GM12872 (cell line): ENCODE measurements at regions not wholly inside any gene's neighbourhood (a gene's known extent, or its start where the extent isn't known, plus 50 kb on each side); places are given as distances from the start of the nearest gene placed in this dataset.

ENCODE experiments used
- CTCF ChIP-seq: IDR thresholded peaks from 3 replicates; pipeline ENCODE4 v1.5.1; 2011; ENCODE audit warnings: low read depth, mild to moderate bottlenecking, low read length, moderate library complexity; ENCODE audit not compliant: insufficient read depth

DNA sequence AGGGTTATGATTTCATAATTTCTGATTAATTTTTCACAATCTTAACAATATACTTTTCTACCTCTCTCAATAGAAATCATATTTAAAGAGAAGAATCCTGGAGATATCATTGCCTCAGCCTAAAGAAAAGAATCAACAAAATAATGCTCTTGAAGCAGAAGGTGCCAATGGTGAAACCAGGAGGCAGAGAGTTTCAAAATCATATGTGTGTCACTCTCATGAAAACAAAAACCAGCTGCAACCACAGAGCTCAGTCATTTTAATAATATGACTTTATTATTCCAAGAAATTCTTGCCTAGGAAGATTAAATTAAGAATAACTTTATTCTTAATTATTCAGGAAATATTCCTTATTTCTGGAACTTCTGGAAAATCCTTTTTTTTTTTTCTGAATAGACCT lies 266.8 kb upstream of the ACTBL2 start:
- TF ChIP-seq CTCF: no peak

GRCh38 chr5:57745700-57746651 lies 263.4 kb upstream of the ACTBL2 start:
- no peak for TF ChIP-seq CTCF

DNA sequence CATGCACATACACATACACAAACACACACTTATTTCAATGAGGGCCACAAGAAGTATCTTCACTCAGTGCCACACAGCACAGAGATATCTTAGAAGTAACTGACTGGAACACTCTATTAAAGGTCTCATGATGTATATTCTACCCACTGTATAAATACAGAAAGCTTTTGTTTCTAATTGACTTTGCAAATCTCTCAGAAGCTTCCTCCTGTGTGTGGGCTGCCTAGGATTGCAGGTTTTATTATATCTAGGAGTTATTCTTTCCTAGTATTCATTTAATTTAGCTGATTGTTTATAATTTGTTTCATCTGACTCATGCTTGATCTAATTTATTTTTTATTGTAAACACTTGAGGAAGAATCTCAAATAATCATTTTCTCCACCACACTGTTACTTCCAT lies 262.4 kb upstream of the ACTBL2 start:
- TF ChIP-seq CTCF: no peak

GRCh38 chr5:57741336-57741735 lies 258.7 kb upstream of the ACTBL2 start:
- TF ChIP-seq CTCF: no peak

GRCh38 chr5:57738787-57739186 lies 256.2 kb upstream of the ACTBL2 start:
- TF ChIP-seq CTCF: no peak

GRCh38 chr5:57738301-57738700 lies 255.7 kb upstream of the ACTBL2 start:
- TF ChIP-seq CTCF: no peak

GRCh38 chr5:57736716-57737115 lies 254.1 kb upstream of the ACTBL2 start:
- no peak for TF ChIP-seq CTCF
